PC-3 (cell line): ENCODE measurements at regions not wholly inside any gene's neighbourhood (a gene's known extent, or its start where the extent isn't known, plus 50 kb on each side); places are given as distances from the start of the nearest gene placed in this dataset.

Source experiments
- ATAC-seq: fragments of 200-7000 bp; cut with Tn5 transposase; 2 replicates; pipeline ENCODE4 v1.9.1; 2020; ENCODE audit warnings: mild to moderate bottlenecking, moderate library complexity
- BruUV-seq: library from RNA; stranded (reverse); fragments of 400-500 nt; replicated peaks from 2 replicates; lab custom pipeline; 2021; lab: Mats Ljungman, UMichigan
- CTCF ChIA-PET: fragments of 300-600 bp; sonication (Branson Sonifier 250); formaldehyde crosslinking; loops from one replicate; lab custom pipeline; 2022; ENCODE audit warnings: antibody characterized with exemption; lab: Charles Lee
- POLR2A ChIA-PET: fragments of 300-600 bp; sonication (Branson Sonifier 250); formaldehyde crosslinking; loops from one replicate; lab custom pipeline; 2022; ENCODE audit warnings: antibody characterized with exemption; ENCODE audit not compliant: unreplicated experiment; lab: Charles Lee
- DNase-seq: peaks from one replicate; pipeline ENCODE4 v3.0.0-alpha.2; 2015
- H2AFZ ChIP-seq: fragments of 300-600 bp; sonication (generic); 2 replicates; pipeline ENCODE4 v1.6.0; 2016; ENCODE audit warnings: antibody characterized with exemption, low read length
- H3F3A ChIP-seq: fragments of 300-600 bp; sonication (generic); one replicate; pipeline ENCODE4 v1.6.0; 2017; ENCODE audit warnings: antibody characterized with exemption, low read length, control low read depth, mild to moderate bottlenecking; ENCODE audit not compliant: unreplicated experiment
- H3K27ac ChIP-seq: fragments of 300-600 bp; sonication (generic); 2 replicates; pipeline ENCODE4 v1.5.1; 2016; ENCODE audit warnings: mild to moderate bottlenecking, low read length
- H3K27me3 ChIP-seq: fragments of 300-600 bp; sonication (generic); 2 replicates; pipeline ENCODE4 v1.6.1; 2016; ENCODE audit warnings: low read length, mixed read lengths
- H3K36me3 ChIP-seq: fragments of 300-600 bp; sonication (generic); 2 replicates; pipeline ENCODE4 v1.6.1; 2016; ENCODE audit warnings: low read depth, mixed run types, low read length, mixed read lengths
- H3K4me1 ChIP-seq: fragments of 300-600 bp; sonication (generic); 2 replicates; pipeline ENCODE4 v1.5.1; 2016; ENCODE audit warnings: low read length; ENCODE audit not compliant: insufficient read depth
- H3K4me2 ChIP-seq: fragments of 300-600 bp; sonication (generic); 2 replicates; pipeline ENCODE4 v1.6.0; 2016; ENCODE audit warnings: low read length
- H3K4me3 ChIP-seq: fragments of 300-600 bp; sonication (generic); 2 replicates; pipeline ENCODE4 v1.5.1; 2016; ENCODE audit warnings: mild to moderate bottlenecking, low read length, mixed read lengths
- H3K79me2 ChIP-seq: fragments of 300-600 bp; sonication (generic); 2 replicates; pipeline ENCODE4 v1.6.1; 2017; ENCODE audit warnings: low read length, mixed read lengths
- H3K9ac ChIP-seq: fragments of 300-600 bp; sonication (generic); 2 replicates; pipeline ENCODE4 v1.6.0; 2016; ENCODE audit warnings: mild to moderate bottlenecking, low read length
- H3K9me2 ChIP-seq: fragments of 300-600 bp; sonication (generic); replicated peaks from 2 replicates; pipeline ENCODE4 v1.6.1; 2016; ENCODE audit warnings: mixed run types, low read length, mixed read lengths
- H3K9me3 ChIP-seq: fragments of 300-600 bp; sonication (generic); 2 replicates; pipeline ENCODE4 v1.6.1; 2016; ENCODE audit warnings: low read length, mixed read lengths
- H4K20me1 ChIP-seq: fragments of 300-600 bp; sonication (generic); 2 replicates; pipeline ENCODE4 v1.6.1; 2016; ENCODE audit warnings: low read length, mixed read lengths
- EZH2 ChIP-seq: fragments of 300-600 bp; sonication (generic); IDR thresholded peaks from one replicate; pipeline ENCODE4 v1.6.1; 2017; ENCODE audit warnings: antibody characterized with exemption, mild to moderate bottlenecking, low read length; ENCODE audit not compliant: unreplicated experiment
- EZH2phosphoT487 ChIP-seq: fragments of 300-600 bp; sonication (generic); IDR thresholded peaks from 2 replicates; pipeline ENCODE4 v1.6.1; 2018; ENCODE audit warnings: mild to moderate bottlenecking, antibody characterized with exemption, low read length, borderline replicate concordance
- intact Hi-C: fragments of 100-400 bp; cut with micrococcal nuclease; formaldehyde crosslinking; loops from 2 replicates; pipeline ENCODE4 v1.9.0; 2023
- TF ChIP-seq, protein P1 (sequence below): fragments of 300-600 bp; sonication (generic); conservative IDR thresholded peaks from 2 replicates; pipeline ENCODE4 v1.5.1; 2017; ENCODE audit warnings: antibody characterized with exemption, low read depth, mild to moderate bottlenecking, low read length

DNA sequence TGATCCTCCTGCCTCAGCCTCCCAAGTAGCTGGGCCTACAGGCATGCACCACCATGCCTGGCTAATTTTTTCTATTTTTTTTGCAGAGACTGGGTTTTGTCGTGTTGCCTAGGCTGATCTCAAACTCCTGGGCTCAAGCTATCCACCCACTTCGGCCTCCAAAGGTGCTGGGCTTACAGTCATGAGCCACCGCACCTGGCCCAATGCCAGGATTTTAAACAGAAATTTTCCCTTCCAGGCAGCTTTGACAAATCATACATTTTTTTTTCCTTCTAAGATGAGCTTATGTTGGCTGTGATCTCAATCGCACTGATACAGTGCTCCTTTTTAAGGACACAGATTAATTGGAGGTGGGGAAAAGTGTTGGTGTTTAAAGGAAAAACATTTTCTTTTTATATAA lies 73.2 kb upstream of the CD2AP start:
- H3K4me1 ChIP-seq, result peaks cover 55% of the 10 kb centered on the region
- DNase-seq (peak; percentile 29), ATAC-seq (no peak)
- ChIA-PET CTCF (interaction anchor here (0.5 kb wide), 1 partner anchor 73 kb away, joined by 3 read pairs; the partner anchor contains the start of gene CD2AP), POLR2A (interaction anchor here (0.5 kb wide), 1 partner anchor 1282 kb away, joined by 3 read pairs; no protein-coding TSS in a partner anchor)
- no peaks in the 10 kb centered on the region for H3K9me3 ChIP-seq
- no peak for TF ChIP-seq EZH2
- TF ChIP-seq, protein P1, sequence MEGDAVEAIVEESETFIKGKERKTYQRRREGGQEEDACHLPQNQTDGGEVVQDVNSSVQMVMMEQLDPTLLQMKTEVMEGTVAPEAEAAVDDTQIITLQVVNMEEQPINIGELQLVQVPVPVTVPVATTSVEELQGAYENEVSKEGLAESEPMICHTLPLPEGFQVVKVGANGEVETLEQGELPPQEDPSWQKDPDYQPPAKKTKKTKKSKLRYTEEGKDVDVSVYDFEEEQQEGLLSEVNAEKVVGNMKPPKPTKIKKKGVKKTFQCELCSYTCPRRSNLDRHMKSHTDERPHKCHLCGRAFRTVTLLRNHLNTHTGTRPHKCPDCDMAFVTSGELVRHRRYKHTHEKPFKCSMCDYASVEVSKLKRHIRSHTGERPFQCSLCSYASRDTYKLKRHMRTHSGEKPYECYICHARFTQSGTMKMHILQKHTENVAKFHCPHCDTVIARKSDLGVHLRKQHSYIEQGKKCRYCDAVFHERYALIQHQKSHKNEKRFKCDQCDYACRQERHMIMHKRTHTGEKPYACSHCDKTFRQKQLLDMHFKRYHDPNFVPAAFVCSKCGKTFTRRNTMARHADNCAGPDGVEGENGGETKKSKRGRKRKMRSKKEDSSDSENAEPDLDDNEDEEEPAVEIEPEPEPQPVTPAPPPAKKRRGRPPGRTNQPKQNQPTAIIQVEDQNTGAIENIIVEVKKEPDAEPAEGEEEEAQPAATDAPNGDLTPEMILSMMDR, result no peak
- no peak for TF ChIP-seq EZH2phosphoT487
- no peaks in the 10 kb centered on the region for H3K27me3 ChIP-seq
- H2AFZ ChIP-seq, result no peak overlapping the region
- H3F3A ChIP-seq, result peaks cover 8% of the 10 kb centered on the region
- H3K4me3 ChIP-seq, result no peak overlapping the region
- BruUV-seq, result no TSS peak
- no peaks in the 10 kb centered on the region for H3K9me2 ChIP-seq
- no peaks in the 10 kb centered on the region for H4K20me1 ChIP-seq
- intact Hi-C loops, result loop anchor here (10.0 kb wide), 1 partner anchor 360 kb away; the partner anchor contains the start of gene ADGRF1
- peak overlapping the region; percentile 48 for H3K4me2 ChIP-seq
- H3K36me3 ChIP-seq, result no peaks in the 10 kb centered on the region
- H3K27ac ChIP-seq, result peak overlapping the region; percentile 95
- H3K79me2 ChIP-seq, result no peaks in the 10 kb centered on the region
- H3K9ac ChIP-seq, result peak overlapping the region; percentile 73

DNA sequence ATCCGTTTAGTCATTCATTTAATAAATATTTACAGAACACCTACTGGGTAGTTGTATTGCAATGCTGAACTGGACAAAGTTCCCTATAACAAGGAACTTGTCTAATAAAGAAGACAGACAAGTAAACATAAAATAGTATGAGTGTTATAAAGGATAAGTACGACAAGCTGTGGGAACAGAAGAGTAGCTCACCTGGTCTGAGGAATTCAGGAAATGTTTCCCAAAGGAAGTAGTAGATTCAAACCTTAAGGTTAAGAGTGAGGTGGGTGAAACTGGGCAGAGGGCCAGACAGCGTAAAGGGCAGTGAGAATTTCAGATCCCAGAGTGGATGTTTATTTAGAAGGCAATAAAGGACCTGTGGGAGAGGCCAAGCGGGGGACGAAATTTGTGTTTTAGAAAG lies 72.3 kb upstream of the CD2AP start:
- no peaks in the 10 kb centered on the region for H3K9me3 ChIP-seq
- H3K79me2 ChIP-seq, result no peaks in the 10 kb centered on the region
- CTCF ChIA-PET, result no interaction called here
- ATAC-seq (peak; percentile 74), DNase-seq (peak; percentile 98)
- POLR2A ChIA-PET, result interaction anchor here (0.6 kb wide), 1 partner anchor 99 kb away, joined by 3 read pairs; no protein-coding TSS in a partner anchor
- H3K36me3 ChIP-seq, result no peaks in the 10 kb centered on the region
- H3K27me3 ChIP-seq, result no peaks in the 10 kb centered on the region
- H2AFZ ChIP-seq, result no peak overlapping the region
- H3K4me2 ChIP-seq, result peak overlapping the region; percentile 72; the same call in 1 of the 2 replicates
- peaks cover 8% of the 10 kb centered on the region for H3F3A ChIP-seq
- peak overlapping the region; percentile 73 for H3K9ac ChIP-seq
- peaks cover 55% of the 10 kb centered on the region for H3K4me1 ChIP-seq
- intact Hi-C loops, result loop anchor here (1.0 to 10.0 kb wide), 3 partner anchors 95 to 413 kb away; partner anchors contain the start of gene ADGRF1
- no peaks in the 10 kb centered on the region for H4K20me1 ChIP-seq
- no peak overlapping the region; the same call in 1 of the 2 replicates for H3K4me3 ChIP-seq
- H3K27ac ChIP-seq, result peak overlapping the region; percentile 95
- H3K9me2 ChIP-seq, result no peaks in the 10 kb centered on the region
- TF ChIP-seq, protein P1, result no peak
- no peak for TF ChIP-seq EZH2
- no peak for TF ChIP-seq EZH2phosphoT487
- no TSS peak for BruUV-seq
